Activated T-helper 17 cell treated with anti-CD3 and anti-CD28 coated beads, Interleukin-2, amount 50 U/mL, for 72 hours (primary cell): ENCODE measurements at regions not wholly inside any gene's neighbourhood (a gene's known extent, or its start where the extent isn't known, plus 50 kb on each side); places are given as distances from the start of the nearest gene placed in this dataset.
A peak's percentile ranks its signal among the peaks of the same experiment; 100 is the strongest.
"Not testable (repeated sequence)": the region's sequence is repeated elsewhere in the genome, so short reads cannot be mapped to it uniquely, and the experiment has no call there.

Experiments
- ATAC-seq: fragments of 150-1000 bp; cut with Tn5 transposase; replicated peaks from 2 replicates; pipeline ENCODE4 v1.10.0; 2021; ENCODE audit warnings: mild to moderate bottlenecking, moderate library complexity
- H3K27ac Mint-ChIP-seq: one replicate; pipeline ENCODE4 v1.8.0; 2022; ENCODE audit warnings: mixed read lengths
- H3K27me3 Mint-ChIP-seq: one replicate; pipeline ENCODE4 v1.8.0; 2022; ENCODE audit warnings: mixed read lengths
- H3K36me3 Mint-ChIP-seq: one replicate; pipeline ENCODE4 v1.8.0; 2022; ENCODE audit warnings: low read depth, mild to moderate bottlenecking, mixed read lengths
- H3K4me1 Mint-ChIP-seq: one replicate; pipeline ENCODE4 v1.8.0; 2022; ENCODE audit warnings: mixed read lengths
- H3K4me3 Mint-ChIP-seq: one replicate; pipeline ENCODE4 v1.8.0; 2022; ENCODE audit warnings: mild to moderate bottlenecking, mixed read lengths
- H3K9me3 Mint-ChIP-seq: one replicate; pipeline ENCODE4 v1.8.0; 2022; ENCODE audit warnings: mixed read lengths

DNA sequence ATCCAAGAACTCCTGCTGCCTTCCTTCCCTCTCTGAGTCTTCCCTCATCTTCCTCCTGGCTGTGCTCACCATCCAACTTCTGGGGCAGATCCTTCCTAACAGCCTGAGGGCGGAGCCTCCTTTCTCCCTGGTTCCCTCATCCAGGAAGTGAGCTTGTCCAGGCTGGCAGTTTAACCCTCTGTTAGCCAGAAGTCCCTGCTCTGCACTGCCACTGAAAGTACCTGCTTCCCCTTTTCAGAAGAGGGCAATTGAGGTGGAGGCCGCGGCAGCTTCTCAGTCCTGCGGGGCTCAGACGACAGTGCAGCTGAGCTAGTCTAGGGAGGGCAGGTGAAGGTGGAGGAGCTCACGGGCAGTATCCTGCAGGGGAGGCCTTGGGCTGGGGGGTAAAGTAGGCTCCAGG, 149.1 kb downstream of the FCRL5 start:
- Mint-ChIP-seq H3K27me3 (peaks cover 35% of the 10 kb centered on the region), H3K4me1 (no peaks in the 10 kb centered on the region), H3K36me3 (no peaks in the 10 kb centered on the region), H3K4me3 (no peak overlapping the region), H3K27ac (no peak overlapping the region), H3K9me3 (no peaks in the 10 kb centered on the region)
- ATAC-seq, result no peak

DNA sequence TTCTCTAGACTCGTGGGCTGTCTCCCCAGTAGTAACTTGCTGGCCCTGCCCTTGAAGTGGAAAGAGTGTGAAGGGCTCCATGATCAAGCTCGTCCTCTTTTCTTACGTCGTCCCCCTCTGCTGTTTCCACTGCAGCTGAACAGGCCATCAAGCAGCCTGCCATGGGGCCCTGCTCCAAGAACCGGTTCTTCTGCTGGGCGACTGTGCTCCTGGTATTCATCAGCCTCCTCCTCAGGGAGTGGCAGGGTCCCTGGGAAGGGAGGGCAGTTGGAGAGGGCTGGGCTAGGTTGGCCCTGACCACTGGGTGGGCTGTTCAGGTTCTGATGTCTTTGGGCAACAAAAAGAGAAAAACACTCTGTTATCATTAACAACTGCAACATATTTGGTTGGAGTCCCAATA, 151.5 kb downstream of the FCRL5 start:
- H3K27ac Mint-ChIP-seq, result no peak overlapping the region
- H3K27me3 Mint-ChIP-seq, result peaks cover 45% of the 10 kb centered on the region
- H3K9me3 Mint-ChIP-seq, result no peaks in the 10 kb centered on the region
- H3K4me1 Mint-ChIP-seq, result no peaks in the 10 kb centered on the region
- no peak for ATAC-seq
- H3K4me3 Mint-ChIP-seq, result no peak overlapping the region
- no peaks in the 10 kb centered on the region for H3K36me3 Mint-ChIP-seq

- H3K9me3 Mint-ChIP-seq, result no peaks in the 10 kb centered on the region
- H3K4me3 Mint-ChIP-seq, result no peak overlapping the region
- peaks cover 50% of the 10 kb centered on the region for H3K27me3 Mint-ChIP-seq
- no peak overlapping the region for H3K27ac Mint-ChIP-seq
- no peaks in the 10 kb centered on the region for H3K4me1 Mint-ChIP-seq
- ATAC-seq, result peak; percentile 37
- H3K36me3 Mint-ChIP-seq, result no peaks in the 10 kb centered on the region
These were observed 152.3 kb downstream of the FCRL5 start for GRCh38 chr1:157399984-157400382.

DNA sequence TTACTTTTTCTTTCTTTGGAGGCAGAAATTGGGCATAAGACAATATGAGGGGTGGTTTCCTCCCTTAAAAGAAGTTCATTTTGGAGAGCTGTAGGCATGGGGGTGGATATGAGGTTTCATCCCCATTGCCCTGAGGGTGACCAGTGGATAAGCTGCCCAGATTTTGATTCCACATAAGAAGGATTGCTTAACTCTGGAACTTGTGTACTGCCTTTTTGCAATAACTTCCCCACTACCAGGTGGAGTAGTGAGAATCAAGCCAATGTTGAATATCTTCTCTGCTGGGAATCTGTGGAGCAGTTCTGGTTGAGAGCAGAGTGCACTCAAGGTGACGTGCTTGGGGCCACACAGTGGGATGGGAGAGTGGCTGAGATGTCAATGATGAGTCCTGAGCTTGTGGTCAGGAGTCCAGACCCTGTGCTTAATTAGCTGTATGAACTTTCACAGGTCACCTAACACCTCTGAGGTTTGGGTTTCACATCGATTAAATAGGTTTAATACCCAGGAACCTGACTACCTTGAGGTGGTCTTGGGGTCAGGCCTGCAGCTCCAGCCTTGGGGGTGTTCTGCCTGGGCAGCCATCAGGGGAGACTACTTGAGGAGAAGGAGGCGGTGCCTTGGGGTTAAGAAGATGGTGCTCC, 152.9 kb downstream of the FCRL5 start:
- Mint-ChIP-seq H3K36me3 (no peaks in the 10 kb centered on the region), H3K4me1 (no peaks in the 10 kb centered on the region), H3K4me3 (no peak overlapping the region), H3K9me3 (no peaks in the 10 kb centered on the region), H3K27me3 (peaks cover 53% of the 10 kb centered on the region), H3K27ac (no peak overlapping the region)
- no peak for ATAC-seq

DNA sequence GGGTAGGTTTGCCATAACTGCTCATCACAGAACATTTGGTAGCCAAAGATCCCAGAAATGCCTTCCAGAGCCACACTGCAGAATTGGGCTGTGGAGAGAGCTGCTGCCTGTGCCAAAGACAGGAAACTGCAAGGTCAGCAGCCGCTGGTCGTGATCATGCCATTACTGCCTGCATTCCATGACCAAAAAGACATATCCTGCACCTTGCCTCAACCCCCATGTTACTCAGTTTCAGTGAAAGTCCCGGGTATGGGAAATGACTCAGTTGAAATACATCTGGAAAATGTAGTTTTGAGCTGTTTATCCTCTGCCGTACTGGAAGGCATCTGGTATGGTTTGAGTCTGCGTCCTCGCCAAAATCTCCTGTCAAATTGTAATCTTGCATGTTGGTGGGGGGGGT, 161.7 kb downstream of the FCRL5 start:
- Mint-ChIP-seq H3K36me3 (no peaks in the 10 kb centered on the region), H3K27me3 (peaks cover 44% of the 10 kb centered on the region), H3K4me1 (no peaks in the 10 kb centered on the region), H3K4me3 (no peak overlapping the region), H3K27ac (no peak overlapping the region), H3K9me3 (no peaks in the 10 kb centered on the region)
- ATAC-seq, result no peak

DNA sequence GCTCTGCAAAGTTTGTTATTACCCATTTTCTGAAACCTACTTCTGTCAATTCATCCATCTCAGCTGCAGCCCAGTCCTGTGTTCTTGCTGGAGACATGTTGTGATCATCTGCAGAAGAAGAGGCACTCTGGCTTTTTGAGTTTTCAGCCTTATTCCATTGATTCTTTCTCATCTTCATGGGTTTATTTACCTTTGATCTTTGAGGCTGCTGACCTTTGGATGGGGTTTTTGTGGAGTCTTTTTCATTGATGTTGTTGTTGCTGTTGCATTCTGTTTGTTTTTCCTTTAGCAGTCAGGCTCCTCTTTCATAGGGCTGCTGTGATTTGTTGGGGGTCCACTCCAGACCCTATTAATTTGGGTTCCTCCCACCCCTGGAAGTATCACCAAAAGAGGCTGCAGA, 164.3 kb downstream of the FCRL5 start:
- peaks cover 30% of the 10 kb centered on the region for H3K27me3 Mint-ChIP-seq
- no peak overlapping the region for H3K27ac Mint-ChIP-seq
- H3K36me3 Mint-ChIP-seq, result no peaks in the 10 kb centered on the region
- H3K4me1 Mint-ChIP-seq, result no peaks in the 10 kb centered on the region
- ATAC-seq, result no peak
- no peak overlapping the region for H3K4me3 Mint-ChIP-seq
- no peaks in the 10 kb centered on the region for H3K9me3 Mint-ChIP-seq

GRCh38 chr1:157384258-157384657, 168.1 kb downstream of the FCRL5 start:
- Mint-ChIP-seq H3K27me3 (peaks cover 30% of the 10 kb centered on the region), H3K4me3 (no peak overlapping the region), H3K9me3 (no peaks in the 10 kb centered on the region), H3K27ac (no peak overlapping the region), H3K36me3 (no peaks in the 10 kb centered on the region), H3K4me1 (no peaks in the 10 kb centered on the region)
- ATAC-seq, result no peak

- Mint-ChIP-seq H3K36me3 (no peaks in the 10 kb centered on the region), H3K27me3 (peaks cover 36% of the 10 kb centered on the region), H3K4me3 (no peak overlapping the region), H3K9me3 (no peaks in the 10 kb centered on the region), H3K27ac (no peak overlapping the region), H3K4me1 (no peaks in the 10 kb centered on the region)
- no peak for ATAC-seq
These were observed 170.0 kb downstream of the FCRL5 start for GRCh38 chr1:157382351-157382750.

DNA sequence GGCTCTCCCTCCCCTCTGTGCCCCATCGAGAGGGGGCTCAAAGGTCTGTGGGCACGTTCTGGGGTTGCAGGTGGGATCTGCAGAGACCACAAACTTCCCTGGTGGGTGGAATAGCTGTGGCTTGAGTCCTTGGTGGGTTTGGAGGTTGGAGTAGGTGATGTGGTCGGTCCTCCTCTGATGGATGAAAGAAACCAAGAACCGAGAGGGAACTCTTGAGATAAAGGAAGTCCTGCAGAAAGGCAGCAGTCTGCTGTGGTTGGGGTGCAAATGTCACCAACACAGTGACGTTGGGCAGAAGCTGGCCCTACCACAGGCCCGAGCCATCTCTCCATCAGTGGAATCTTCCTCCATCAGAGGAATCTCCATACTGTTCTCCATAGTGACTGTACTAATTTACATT, 171.8 kb downstream of the FCRL5 start:
- no peaks in the 10 kb centered on the region for H3K9me3 Mint-ChIP-seq
- H3K4me1 Mint-ChIP-seq, result no peaks in the 10 kb centered on the region
- no peaks in the 10 kb centered on the region for H3K36me3 Mint-ChIP-seq
- H3K4me3 Mint-ChIP-seq, result no peak overlapping the region
- peaks cover 51% of the 10 kb centered on the region for H3K27me3 Mint-ChIP-seq
- no peak overlapping the region for H3K27ac Mint-ChIP-seq
- ATAC-seq, result no peak

DNA sequence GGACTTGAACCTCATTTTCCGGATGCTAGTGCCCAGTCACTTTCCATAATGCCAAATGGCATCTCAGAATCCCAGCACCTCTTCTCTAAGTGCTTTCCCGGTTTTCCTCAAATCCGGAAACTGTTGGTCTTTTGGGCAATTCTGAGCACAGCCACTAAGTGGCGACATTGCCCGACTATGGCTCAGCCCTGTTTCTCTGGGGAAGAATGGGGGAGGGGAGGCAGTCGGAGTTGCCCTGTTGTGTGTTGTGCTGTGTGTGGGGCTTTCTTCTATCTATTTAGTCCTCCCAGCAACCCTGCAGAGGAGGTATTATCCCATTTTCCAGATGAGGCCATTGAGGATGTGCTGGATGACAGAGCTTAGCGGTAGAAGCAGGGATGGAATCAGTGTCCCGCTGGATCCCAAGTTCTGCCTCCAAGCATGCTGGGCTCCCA, 175.0 kb downstream of the FCRL5 start:
- not testable (repeated sequence) for H3K27ac Mint-ChIP-seq, H3K9me3 Mint-ChIP-seq, H3K4me3 Mint-ChIP-seq, H3K36me3 Mint-ChIP-seq, H3K4me1 Mint-ChIP-seq, ATAC-seq
- peaks cover 59% of the 10 kb centered on the region for H3K27me3 Mint-ChIP-seq

DNA sequence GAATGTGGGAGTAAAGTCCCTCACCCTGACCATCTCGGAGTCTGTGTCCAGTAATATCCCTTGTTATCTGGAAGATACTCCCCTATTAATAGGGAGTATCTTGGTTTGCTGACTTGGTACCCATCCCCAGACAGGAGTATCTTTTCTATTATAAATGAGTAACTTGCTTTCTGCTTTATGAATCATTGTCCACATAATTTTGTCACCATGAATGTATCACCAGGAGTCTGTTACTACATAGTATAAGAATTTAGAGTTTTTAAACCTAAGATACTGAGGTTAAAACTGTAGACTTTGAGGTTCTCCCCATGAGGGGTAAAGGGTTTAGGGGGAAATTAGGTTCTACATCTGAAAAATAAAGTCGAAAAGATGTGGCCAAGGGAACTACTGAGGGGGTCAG, 175.6 kb downstream of the FCRL5 start:
- no peak for ATAC-seq
- H3K4me3 Mint-ChIP-seq, result no peak overlapping the region
- H3K27ac Mint-ChIP-seq, result no peak overlapping the region

GRCh38 chr1:157372311-157372710, 180.0 kb downstream of the FCRL5 start:
- H3K36me3 Mint-ChIP-seq, H3K4me1 Mint-ChIP-seq, ATAC-seq, H3K27ac Mint-ChIP-seq, H3K4me3 Mint-ChIP-seq, H3K9me3 Mint-ChIP-seq: not testable (repeated sequence)
- peaks cover 36% of the 10 kb centered on the region for H3K27me3 Mint-ChIP-seq

More for the DNA sequence above, 175.6 kb downstream of the FCRL5 start:
- H3K36me3 Mint-ChIP-seq, result no peaks in the 10 kb centered on the region
- no peaks in the 10 kb centered on the region for H3K4me1 Mint-ChIP-seq
- H3K9me3 Mint-ChIP-seq, result no peaks in the 10 kb centered on the region
- peaks cover 56% of the 10 kb centered on the region for H3K27me3 Mint-ChIP-seq

DNA sequence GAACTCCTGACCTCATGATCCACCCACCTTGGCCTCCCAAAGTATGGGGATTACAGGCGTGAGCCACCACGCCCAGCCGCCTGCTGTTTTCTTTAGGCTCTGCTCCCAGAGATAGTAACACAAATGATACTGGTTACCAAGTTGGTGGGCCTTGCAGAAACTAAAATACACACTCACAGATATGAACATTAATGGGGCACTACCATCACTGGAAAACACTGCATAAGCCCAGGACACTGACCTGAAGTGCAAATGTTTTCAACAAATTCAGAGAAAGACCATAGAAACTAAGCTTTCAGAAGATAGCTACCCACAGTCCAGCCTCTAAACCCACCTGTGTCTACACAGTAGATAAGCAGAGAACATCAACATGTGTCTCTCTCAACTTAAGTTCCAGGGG, 180.5 kb downstream of the FCRL5 start:
- Mint-ChIP-seq H3K27me3 (peaks cover 32% of the 10 kb centered on the region), H3K27ac (no peak overlapping the region), H3K4me1 (no peaks in the 10 kb centered on the region), H3K9me3 (no peaks in the 10 kb centered on the region), H3K36me3 (no peaks in the 10 kb centered on the region), H3K4me3 (no peak overlapping the region)
- no peak for ATAC-seq

GRCh38 chr1:157371221-157371620, 181.1 kb downstream of the FCRL5 start:
- Mint-ChIP-seq H3K4me3 (no peak overlapping the region), H3K4me1 (no peaks in the 10 kb centered on the region), H3K9me3 (no peaks in the 10 kb centered on the region), H3K36me3 (no peaks in the 10 kb centered on the region), H3K27me3 (peaks cover 29% of the 10 kb centered on the region), H3K27ac (no peak overlapping the region)
- no peak for ATAC-seq

- no peaks in the 10 kb centered on the region for H3K9me3 Mint-ChIP-seq
- ATAC-seq, result no peak
- H3K27me3 Mint-ChIP-seq, result peaks cover 23% of the 10 kb centered on the region
- H3K4me3 Mint-ChIP-seq, result no peak overlapping the region
- H3K4me1 Mint-ChIP-seq, result no peaks in the 10 kb centered on the region
- H3K36me3 Mint-ChIP-seq, result no peaks in the 10 kb centered on the region
- no peak overlapping the region for H3K27ac Mint-ChIP-seq
These were observed 181.6 kb downstream of the FCRL5 start for GRCh38 chr1:157370698-157371097.
